Peyer's patch (tissue), 4 donors: ENCODE measurements at regions not wholly inside any gene's neighbourhood (a gene's known extent, or its start where the extent isn't known, plus 50 kb on each side); places are given as distances from the start of the nearest gene placed in this dataset.

Experiments
- POLR2A ChIP-seq, 2 donors: fragments of 450-650 bp; IDR thresholded peaks; one replicate each; pipeline ENCODE4 v1.5.1; 2017; ENCODE audit warnings: antibody characterized with exemption in 2 of 2, mild to moderate bottlenecking in 2 of 2, moderate library complexity in 2 of 2
- TF ChIP-seq, protein P1 (sequence below), 6 experiments: fragments of 450-650 bp in 4 of 6; fragments of 200-600 bp in 2 of 6; sonication (generic) in 1 of 6; IDR thresholded peaks; one replicate each; pipeline ENCODE4 v1.5.1; 2017 to 2019; ENCODE audit warnings: antibody characterized with exemption in 6 of 6, mild to moderate bottlenecking in 3 of 6, moderate library complexity in 1 of 6

DNA sequence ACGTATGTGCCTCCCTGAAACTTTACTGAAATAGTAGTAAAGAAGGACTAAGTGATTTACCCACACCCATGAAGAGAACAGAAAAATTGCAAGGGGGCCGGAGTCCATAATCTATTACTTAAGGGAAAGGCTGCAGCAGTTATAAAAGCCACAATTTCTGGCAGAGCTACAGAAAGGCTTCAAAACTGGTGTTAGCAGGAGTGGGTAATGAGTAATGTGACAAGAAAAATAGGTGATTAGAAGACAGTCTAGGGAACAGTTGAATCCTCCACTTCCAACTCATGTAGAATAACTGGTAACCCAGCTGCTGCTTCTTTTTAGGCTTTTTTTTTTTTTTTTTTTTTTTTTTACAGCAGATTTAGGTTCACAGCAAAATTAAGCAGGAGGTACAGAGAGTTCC lies 413.3 kb downstream of the SFMBT2 start:
- TF ChIP-seq, protein P1, sequence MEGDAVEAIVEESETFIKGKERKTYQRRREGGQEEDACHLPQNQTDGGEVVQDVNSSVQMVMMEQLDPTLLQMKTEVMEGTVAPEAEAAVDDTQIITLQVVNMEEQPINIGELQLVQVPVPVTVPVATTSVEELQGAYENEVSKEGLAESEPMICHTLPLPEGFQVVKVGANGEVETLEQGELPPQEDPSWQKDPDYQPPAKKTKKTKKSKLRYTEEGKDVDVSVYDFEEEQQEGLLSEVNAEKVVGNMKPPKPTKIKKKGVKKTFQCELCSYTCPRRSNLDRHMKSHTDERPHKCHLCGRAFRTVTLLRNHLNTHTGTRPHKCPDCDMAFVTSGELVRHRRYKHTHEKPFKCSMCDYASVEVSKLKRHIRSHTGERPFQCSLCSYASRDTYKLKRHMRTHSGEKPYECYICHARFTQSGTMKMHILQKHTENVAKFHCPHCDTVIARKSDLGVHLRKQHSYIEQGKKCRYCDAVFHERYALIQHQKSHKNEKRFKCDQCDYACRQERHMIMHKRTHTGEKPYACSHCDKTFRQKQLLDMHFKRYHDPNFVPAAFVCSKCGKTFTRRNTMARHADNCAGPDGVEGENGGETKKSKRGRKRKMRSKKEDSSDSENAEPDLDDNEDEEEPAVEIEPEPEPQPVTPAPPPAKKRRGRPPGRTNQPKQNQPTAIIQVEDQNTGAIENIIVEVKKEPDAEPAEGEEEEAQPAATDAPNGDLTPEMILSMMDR (IDR thresholded peaks at IDR 0.05), result no peak
- no peak for TF ChIP-seq POLR2A (IDR thresholded peaks at IDR 0.05)
